NCI-H1048 (cell line): ENCODE measurements at regions not wholly inside any gene's neighbourhood (a gene's known extent, or its start where the extent isn't known, plus 50 kb on each side); places are given as distances from the start of the nearest gene placed in this dataset.

ENCODE experiments used
- DNase-seq: peaks from one replicate; lab custom pipeline; 2025; lab: John Stamatoyannopoulos, UW

- DNase-seq = no peak
Measured at GRCh38 chr6:27052731-27053082, 194.8 kb upstream of the PRSS16 start.

- no peak for DNase-seq
Measured at GRCh38 chr6:27053738-27054137, 193.8 kb upstream of the PRSS16 start.

GRCh38 chr6:27056615-27057014 lies 190.9 kb upstream of the PRSS16 start:
- DNase-seq = no peak

DNA sequence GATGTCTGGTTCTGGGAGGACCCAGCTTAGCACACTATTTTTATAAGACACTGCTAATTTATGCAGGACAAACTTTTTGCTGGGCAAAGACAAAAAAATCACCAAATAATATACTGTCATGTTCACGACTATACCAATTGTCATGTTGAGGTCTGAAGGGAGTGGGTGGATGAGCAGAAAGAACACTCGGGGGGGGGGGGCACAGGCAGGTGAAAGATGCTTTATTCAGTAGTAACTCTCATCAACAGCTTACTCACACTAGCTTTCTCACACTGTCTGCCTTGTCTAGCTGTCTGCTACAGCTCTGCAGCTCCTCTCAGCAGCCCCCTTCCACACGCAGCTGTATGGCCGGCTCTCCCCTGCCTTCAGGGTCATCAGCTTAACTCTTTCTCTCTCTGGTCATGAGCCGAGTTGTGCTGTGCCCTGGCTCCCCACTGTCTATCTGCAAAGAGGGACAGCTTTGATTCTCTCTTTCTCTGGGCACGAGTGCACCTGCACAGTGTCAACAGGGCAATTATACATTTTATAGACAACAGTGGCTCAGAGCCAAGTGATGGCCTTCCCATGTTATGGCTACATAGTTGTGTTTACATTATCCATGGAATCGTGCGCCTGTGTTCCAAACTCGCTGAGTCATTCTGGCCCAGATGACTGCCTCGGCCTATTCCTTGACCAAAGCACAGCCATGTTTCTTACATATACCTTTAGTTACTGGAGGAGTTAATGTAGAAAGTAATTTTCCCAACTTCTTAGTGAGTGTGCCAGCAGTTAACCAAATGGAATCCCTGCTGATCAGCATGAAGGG lies 187.7 kb upstream of the PRSS16 start:
- no peak for DNase-seq

GRCh38 chr6:27061235-27061993 lies 186.1 kb upstream of the PRSS16 start:
- DNase-seq = no peak

- no peak for DNase-seq
Measured at GRCh38 chr6:27062755-27063154, 184.7 kb upstream of the PRSS16 start.

GRCh38 chr6:27065183-27065582 lies 182.3 kb upstream of the PRSS16 start:
- no peak for DNase-seq

GRCh38 chr6:27066381-27066780 lies 181.1 kb upstream of the PRSS16 start:
- no peak for DNase-seq

DNA sequence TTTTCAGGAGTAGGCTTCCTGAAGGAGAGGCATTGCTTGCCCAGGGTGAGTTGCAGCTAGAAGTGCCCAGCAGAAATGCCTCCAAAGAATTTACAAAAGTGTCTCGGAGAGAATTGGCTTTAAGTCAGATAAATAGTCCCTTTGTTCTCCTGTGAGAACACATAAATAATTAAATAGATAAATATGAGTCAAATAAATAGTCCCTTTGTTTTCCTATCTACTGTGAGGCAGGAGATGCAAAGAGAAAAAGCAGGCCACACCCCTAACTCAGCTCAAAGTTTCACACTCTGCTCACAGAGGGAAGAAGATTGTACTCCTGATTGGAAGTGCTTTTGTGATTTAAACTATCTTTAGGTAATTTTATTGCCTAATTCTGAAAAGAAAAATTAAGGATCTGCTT lies 180.7 kb upstream of the PRSS16 start:
- DNase-seq = peak; percentile 29

- no peak for DNase-seq
Measured at GRCh38 chr6:27073441-27073840, 174.1 kb upstream of the PRSS16 start.

- DNase-seq = no peak
Measured at GRCh38 chr6:27076116-27076515, 171.4 kb upstream of the PRSS16 start.

DNA sequence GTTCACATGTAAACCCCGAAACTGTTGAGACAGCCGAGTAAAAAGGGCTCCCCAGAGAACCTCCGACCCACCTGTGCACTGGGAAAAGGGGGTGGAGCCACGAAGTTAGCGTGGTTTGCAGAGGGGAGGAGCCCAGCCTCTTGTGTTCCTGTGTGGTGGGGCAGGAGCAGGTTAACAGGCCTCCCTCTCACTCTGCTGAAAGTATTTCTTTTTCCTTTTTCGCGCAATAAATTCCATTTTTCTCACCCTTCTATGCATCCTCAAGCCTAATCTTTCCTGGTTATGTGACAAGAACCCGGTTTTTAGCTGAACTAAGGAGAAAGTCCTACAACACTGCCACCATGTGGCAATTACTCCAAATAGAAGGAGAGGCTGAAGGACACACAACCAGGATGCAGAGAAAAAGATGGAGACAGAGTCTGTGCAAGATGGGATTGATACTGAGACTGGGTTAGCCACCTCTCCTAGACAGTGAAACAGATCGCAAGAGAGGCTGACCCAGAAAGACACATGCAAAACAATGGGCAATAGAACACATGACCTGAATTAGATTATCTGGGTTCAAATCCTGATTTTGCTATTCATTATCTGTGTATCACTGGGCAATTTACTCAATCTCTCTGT lies 168.7 kb upstream of the PRSS16 start:
- DNase-seq = peak; percentile 74

- DNase-seq = no peak
Measured at GRCh38 chr6:27081188-27081587, 166.3 kb upstream of the PRSS16 start.

DNA sequence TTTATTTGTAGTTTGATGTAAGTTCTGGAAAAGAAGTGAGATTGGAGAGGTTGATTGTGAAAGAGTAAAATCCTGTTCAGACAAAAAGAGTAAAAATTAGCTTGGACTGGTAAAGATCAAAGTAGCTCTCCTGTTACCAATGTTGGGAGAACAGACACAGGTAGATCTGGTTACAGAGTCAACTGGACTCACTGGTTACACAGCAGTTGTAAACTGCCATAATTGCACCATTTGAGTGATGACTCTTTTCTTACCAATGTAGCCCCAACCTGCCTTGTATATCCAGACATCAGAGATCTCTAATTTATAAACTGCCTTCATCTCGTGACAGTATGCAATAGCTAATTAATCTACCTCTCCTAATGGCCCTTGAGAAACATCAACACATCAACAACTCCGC lies 165.6 kb upstream of the PRSS16 start:
- DNase-seq = no peak

DNA sequence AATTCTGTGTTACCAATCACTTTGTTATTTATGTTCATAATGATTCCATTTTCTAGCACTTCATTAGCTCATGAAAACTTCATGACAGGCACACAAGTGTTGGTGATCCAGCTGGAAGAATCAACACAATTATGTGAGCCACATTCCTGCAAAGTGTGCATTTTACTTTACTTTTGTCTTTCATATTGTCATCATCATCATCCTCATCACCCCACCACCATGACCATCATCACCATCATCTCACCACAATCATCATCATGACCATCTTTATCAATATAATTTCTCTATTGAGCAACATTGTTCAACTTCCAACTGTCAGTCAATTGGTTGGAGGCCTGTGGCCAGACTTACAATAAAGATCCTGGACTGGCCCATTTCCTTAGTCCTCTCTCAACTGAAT lies 159.4 kb upstream of the PRSS16 start:
- DNase-seq = no peak

DNA sequence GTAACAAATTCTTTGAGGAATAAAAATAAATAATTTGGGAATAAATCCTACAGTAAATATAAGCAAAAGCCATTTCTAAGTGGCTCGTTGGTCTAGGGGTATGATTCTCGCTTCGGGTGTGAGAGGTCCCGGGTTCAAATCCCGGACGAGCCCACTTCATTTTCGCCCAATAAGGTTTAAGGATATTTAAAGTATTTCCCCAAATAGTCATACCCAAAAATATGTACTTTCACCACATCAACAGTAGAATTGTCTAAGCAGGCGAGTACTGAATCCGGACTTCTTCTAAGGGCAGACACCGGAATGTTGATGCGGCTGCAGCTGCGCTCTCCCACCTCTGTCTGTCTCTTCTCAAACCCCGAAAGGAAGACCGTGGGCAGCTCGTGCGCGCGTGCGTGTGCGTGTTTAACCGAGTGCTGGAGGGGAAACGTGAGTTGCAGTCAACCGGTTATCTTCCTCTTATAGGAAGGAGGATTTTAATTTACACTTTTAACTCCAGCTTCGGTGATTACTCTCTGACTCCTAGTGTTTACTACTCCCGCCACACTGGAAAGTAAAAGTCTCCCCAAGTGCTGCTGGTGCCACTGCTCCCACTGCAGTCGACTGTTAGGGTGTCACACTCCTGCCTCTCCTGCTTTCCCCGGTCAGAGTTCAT lies 155.7 kb upstream of the PRSS16 start:
- no peak for DNase-seq

DNA sequence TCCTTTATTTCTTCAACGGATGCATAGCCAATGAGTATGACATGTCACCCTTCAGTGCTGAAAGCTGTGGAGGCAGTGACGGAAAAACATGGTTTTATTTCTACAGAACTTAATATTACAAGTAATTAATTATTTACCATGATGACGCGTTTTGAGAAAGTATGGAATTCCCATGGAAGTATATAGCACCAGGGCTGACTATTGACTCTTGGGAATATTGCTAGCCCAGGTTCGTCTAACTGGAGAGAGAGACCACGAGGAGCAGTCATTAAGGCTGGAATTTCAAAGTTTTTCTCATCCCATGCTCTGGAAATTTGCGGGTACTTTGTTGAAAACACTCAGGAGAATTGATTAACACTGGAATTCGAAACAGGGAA lies 155.2 kb upstream of the PRSS16 start:
- no peak for DNase-seq

DNA sequence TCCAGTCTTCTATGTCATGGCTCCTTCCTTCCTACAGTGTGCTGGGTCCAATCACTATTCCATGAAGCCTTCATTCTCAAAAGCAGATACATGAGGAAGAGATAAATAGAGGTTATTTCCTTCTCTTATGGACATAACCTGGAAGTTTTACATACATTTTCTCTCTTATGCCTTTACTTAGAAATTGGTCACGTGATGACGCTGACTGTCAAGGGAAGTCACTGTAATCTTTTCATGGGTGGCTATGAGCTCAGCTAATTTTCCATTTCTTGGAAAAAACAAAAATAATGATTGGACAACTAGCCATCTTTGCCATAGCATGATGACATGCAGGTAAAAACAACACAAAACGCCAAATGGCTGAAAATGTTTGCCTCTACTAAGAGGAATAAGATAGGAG lies 151.6 kb upstream of the PRSS16 start:
- DNase-seq = no peak

DNA sequence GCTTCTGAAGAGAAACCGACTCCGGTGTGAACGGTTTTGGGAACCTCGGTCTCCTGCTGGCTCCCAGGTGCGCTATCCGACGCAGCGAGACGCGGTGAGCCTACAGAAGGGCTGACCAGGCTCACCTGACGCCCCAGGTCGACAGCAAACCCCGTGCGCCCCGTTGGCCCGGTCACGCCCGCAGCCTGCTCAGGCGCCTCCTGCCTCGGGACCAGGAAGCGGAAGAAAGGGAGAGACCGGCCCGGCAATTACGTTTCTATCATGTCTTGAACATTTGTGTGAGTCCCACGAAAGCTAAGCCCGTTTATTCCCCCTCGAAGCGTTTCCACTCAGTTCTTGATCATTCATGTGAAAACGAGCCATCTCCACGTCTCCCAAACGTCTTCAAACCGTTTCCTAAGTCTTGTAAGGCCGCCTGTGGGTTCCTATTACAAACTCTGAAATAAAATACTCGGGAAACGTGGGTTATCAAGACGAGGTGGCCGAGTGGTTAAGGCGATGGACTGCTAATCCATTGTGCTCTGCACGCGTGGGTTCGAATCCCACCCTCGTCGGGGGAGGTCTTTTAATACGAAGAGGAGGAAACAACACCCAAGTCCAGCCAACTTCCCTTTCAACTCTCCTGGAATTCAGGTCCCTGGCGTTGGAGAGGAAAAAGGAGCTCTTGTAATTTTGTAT lies 150.5 kb upstream of the PRSS16 start:
- DNase-seq = no peak

DNA sequence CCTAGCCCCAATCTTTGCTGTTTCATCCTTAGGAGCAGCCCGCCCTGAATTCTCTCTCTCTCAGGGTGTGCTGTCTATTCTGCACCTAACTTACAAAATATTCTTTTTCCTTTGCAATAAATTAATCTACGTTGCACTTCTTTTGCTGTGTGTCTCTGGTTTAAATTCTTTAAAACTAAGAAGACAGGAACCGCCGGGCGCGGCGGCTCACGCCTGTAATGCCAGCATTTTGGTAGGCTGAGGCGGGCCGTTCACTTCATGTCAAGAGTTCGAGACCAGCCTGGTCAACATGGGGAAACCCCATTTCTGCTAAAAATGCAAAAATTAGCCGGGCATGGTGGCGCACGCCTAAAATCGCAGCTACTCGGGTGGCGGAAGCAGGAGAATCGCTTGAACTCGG lies 148.5 kb upstream of the PRSS16 start:
- DNase-seq = no peak

GRCh38 chr6:27100921-27101320 lies 146.6 kb upstream of the PRSS16 start:
- no peak for DNase-seq

- DNase-seq = no peak
Measured at GRCh38 chr6:27101824-27102223, 145.7 kb upstream of the PRSS16 start.
